ENCODE measurements at regions not wholly inside any gene's neighbourhood (a gene's known extent, or its start where the extent isn't known, plus 50 kb on each side); places are given as distances from the start of the nearest gene placed in this dataset.

GRCh38 chr5:155699385-155699784, 627.6 kb upstream of the SGCD start:
- in situ Hi-C loops (cut with MboI) = no loop called here
- Histone ChIP-seq H3K4me1 (replicated peaks in 1 of 2; ENCODE audit: control insufficient read depth in 2 of 2, insufficient read depth in 2 of 2, low read length in 2 of 2) (no peaks in the 10 kb centered on the region), H3K4me2 (ENCODE audit: insufficient read depth, low read length) (no peak overlapping the region), H3K9ac (ENCODE audit: insufficient read depth in 1 of 2, low read depth in 2 of 2, low read length in 2 of 2) (no peak overlapping the region), H4K20me1 (replicated peaks; ENCODE audit: control insufficient read depth, insufficient read depth, low read length) (no peaks in the 10 kb centered on the region), H2AFZ (ENCODE audit: low read depth, low read length) (no peak overlapping the region), H3K79me2 (ENCODE audit: control insufficient read depth, insufficient read depth, low read length) (no peaks in the 10 kb centered on the region), H3K9me1 (ENCODE audit: control insufficient read depth, insufficient read depth, low read length) (no peaks in the 10 kb centered on the region), H3K27ac (ENCODE audit: extremely low read depth, low read depth, low read length) (no peak overlapping the region), H3K9me3 (replicated peaks; ENCODE audit: control insufficient read depth, insufficient read depth, low read depth, low read length) (no peaks in the 10 kb centered on the region), H3K36me3 (ENCODE audit: control insufficient read depth, insufficient read depth, low read length) (no peaks in the 10 kb centered on the region), H3K4me3 (no peak overlapping the region), H3K27me3 (ENCODE audit: control insufficient read depth in 2 of 2, insufficient read depth in 2 of 2, low read length in 2 of 2) (no peaks in the 10 kb centered on the region)
- 0% methylated on average over 1 of the region's 1 CpG for WGBS (ENCODE audit: insufficient coverage, low coverage, missing lambda C conversion rate)
- TF ChIP-seq SREBF1 (IDR thresholded peaks at IDR 0.05; ENCODE audit: borderline replicate concordance, low read depth, low read length) = no peak
- TF ChIP-seq HDAC6 (IDR thresholded peaks at IDR 0.05; ENCODE audit: low read depth, low read length) = no peak
- TF ChIP-seq NEUROD1 (IDR thresholded peaks at IDR 0.05; ENCODE audit: borderline replicate concordance, low read depth, low read length, partially characterized antibody) = no peak
- no peak for TF ChIP-seq DMBX1 (CRISPR knock-in tag; IDR thresholded peaks at IDR 0.05; ENCODE audit: borderline replicate concordance)
- TF ChIP-seq ARID4B (CRISPR knock-in tag; IDR thresholded peaks at IDR 0.05) = no peak
- no peak for TF ChIP-seq KDM4B (IDR thresholded peaks at IDR 0.05; ENCODE audit: borderline replicate concordance in 2 of 2, low read depth in 1 of 2)
- TF ChIP-seq IFI16 (CRISPR knock-in tag; IDR thresholded peaks at IDR 0.05) = no peak
- TF ChIP-seq TBL1XR1 (IDR thresholded peaks at IDR 0.05; ENCODE audit: low read length in 2 of 2) = no peak
- TF ChIP-seq RBM39 (optimal IDR thresholded peaks at IDR 0.05; ENCODE audit: low read depth, low read length) = no peak
- no peak for TF ChIP-seq GATAD2B (IDR thresholded peaks at IDR 0.05; ENCODE audit: borderline replicate concordance)
- TF ChIP-seq CEBPZ (IDR thresholded peaks at IDR 0.05; ENCODE audit: borderline replicate concordance, low read depth, low read length) = no peak
- no peak for TF ChIP-seq ZNF3 (CRISPR knock-in tag; IDR thresholded peaks at IDR 0.05)
- TF ChIP-seq HDGF (IDR thresholded peaks at IDR 0.05) = no peak
- no peak for TF ChIP-seq ZNF324 (CRISPR knock-in tag; IDR thresholded peaks at IDR 0.05)
- TF ChIP-seq JUNB (CRISPR knock-in tag; conservative IDR thresholded peaks at IDR 0.05) = no peak
- TF ChIP-seq CHD4 (IDR thresholded peaks at IDR 0.05; ENCODE audit: insufficient read depth, insufficient replicate concordance, low read depth, low read length, poor library complexity, severe bottlenecking) = no peak
- no peak for FAIRE-seq
- intact Hi-C loops (cut with micrococcal nuclease) = no loop called here
- no peak for ATAC-seq
- BruUV-seq (replicated peaks) = no TSS peak
- ChIA-PET POLR2A (no interaction called here), CTCF (ENCODE audit: low intra/inter-chr PET ratio) (no interaction called here)
- no peak for DNase-seq (ENCODE audit: extremely low read depth in 1 of 4, low spot score in 3 of 4)
